Fibroblast of pulmonary artery (primary cell): ENCODE measurements at regions not wholly inside any gene's neighbourhood (a gene's known extent, or its start where the extent isn't known, plus 50 kb on each side); places are given as distances from the start of the nearest gene placed in this dataset.
"Not testable (repeated sequence)": the region's sequence is repeated elsewhere in the genome, so short reads cannot be mapped to it uniquely, and the experiment has no call there.

Experiments
- DNase-seq: peaks from one replicate; pipeline ENCODE4 v3.0.0-alpha.2; 2010; ENCODE audit warnings: low read depth
- H3K4me3 ChIP-seq: replicated peaks from 2 replicates; pipeline ENCODE4 v1.5.1; 2011; ENCODE audit warnings: low read depth, mild to moderate bottlenecking, control low read depth, low read length, moderate library complexity
- CTCF ChIP-seq: IDR thresholded peaks from 2 replicates; pipeline ENCODE4 v1.5.1; 2011; ENCODE audit warnings: mild to moderate bottlenecking, control low read depth, low read length, inconsistent platforms; ENCODE audit errors: missing control alignments

- TF ChIP-seq CTCF = no peak
- no peak overlapping the region for H3K4me3 ChIP-seq
- DNase-seq = no peak
Measured at GRCh38 chr4:59695355-59696053, 1504.6 kb upstream of the ADGRL3 start.

- H3K4me3 ChIP-seq = no peak overlapping the region
- no peak for TF ChIP-seq CTCF
- DNase-seq = no peak
Measured at GRCh38 chr4:59698041-59698440, 1502.1 kb upstream of the ADGRL3 start.

GRCh38 chr4:59700651-59701050 lies 1499.5 kb upstream of the ADGRL3 start:
- TF ChIP-seq CTCF = no peak
- H3K4me3 ChIP-seq = no peak overlapping the region
- no peak for DNase-seq

- DNase-seq = no peak
- no peak overlapping the region for H3K4me3 ChIP-seq
- no peak for TF ChIP-seq CTCF
Measured at GRCh38 chr4:59704616-59705015, 1495.5 kb upstream of the ADGRL3 start.

- no peak for DNase-seq
- no peak for TF ChIP-seq CTCF
- no peak overlapping the region for H3K4me3 ChIP-seq
Measured at GRCh38 chr4:59712470-59712869, 1487.7 kb upstream of the ADGRL3 start.

GRCh38 chr4:59724286-59724685 lies 1475.8 kb upstream of the ADGRL3 start:
- DNase-seq, H3K4me3 ChIP-seq: not testable (repeated sequence)

- no peak for DNase-seq
- H3K4me3 ChIP-seq = no peak overlapping the region
- TF ChIP-seq CTCF = no peak
Measured at GRCh38 chr4:59727745-59728144, 1472.4 kb upstream of the ADGRL3 start.
